ENCODE measurements at regions not wholly inside any gene's neighbourhood (a gene's known extent, or its start where the extent isn't known, plus 50 kb on each side); places are given as distances from the start of the nearest gene placed in this dataset.

- H3K4me1 ChIP-seq: no peaks in the 10 kb centered on the region
- H3K4me3 ChIP-seq: no peak overlapping the region
- TF ChIP-seq POLR2AphosphoS5 (IDR thresholded peaks at IDR 0.05): no peak
- TF ChIP-seq POLR2A (IDR thresholded peaks at IDR 0.05): no peak
- no peak for TF ChIP-seq CTCF (IDR thresholded peaks at IDR 0.05 in 8 of 11, conservative IDR thresholded peaks at IDR 0.05 in 3 of 11)
- no peak for DNase-seq
- H3K9me3 ChIP-seq: peaks cover 0 to 25% (median 10%) of the 10 kb centered on the region in 8 donors
- H3K36me3 ChIP-seq: no peaks in the 10 kb centered on the region
- no peak overlapping the region for H3K27ac ChIP-seq
- WGBS, 5 donors: 85 to 97% (median 94%) methylated on average over 4 of the region's 4 CpGs
- H3K27me3 ChIP-seq (replicated peaks in 1 of 7): no peaks in the 10 kb centered on the region
- intact Hi-C loops (cut with DNase I; ENCODE audit: low total_unique reads): no loop called here
Measured at GRCh38 chr16:60304066-60304465, 1570.0 kb upstream of the GOT2 start.

- Histone ChIP-seq H3K36me3 (no peaks in the 10 kb centered on the region), H3K4me1 (no peaks in the 10 kb centered on the region), H3K9me3 (peaks cover 0 to 20% (median 0%) of the 10 kb centered on the region in 8 donors), H3K27ac (no peak overlapping the region), H3K27me3 (replicated peaks in 1 of 7) (no peaks in the 10 kb centered on the region), H3K4me3 (no peak overlapping the region)
- TF ChIP-seq POLR2AphosphoS5 (IDR thresholded peaks at IDR 0.05) (no peak), POLR2A (IDR thresholded peaks at IDR 0.05) (no peak), CTCF (IDR thresholded peaks at IDR 0.05 in 8 of 11, conservative IDR thresholded peaks at IDR 0.05 in 3 of 11) (no peak)
- no peak for DNase-seq
- intact Hi-C loops (cut with DNase I; ENCODE audit: low total_unique reads): no loop called here
- 74 to 86% (median 77%) methylated on average over 2 of the region's 2 CpGs for WGBS, 5 donors
Measured at GRCh38 chr16:60302676-60303075, 1568.6 kb upstream of the GOT2 start.

- intact Hi-C loops (cut with DNase I; ENCODE audit: low total_unique reads): no loop called here
- WGBS, 5 donors: 82 to 86% (median 83%) methylated on average over 2 of the region's 2 CpGs
- no peak for DNase-seq
- Histone ChIP-seq H3K4me3 (no peak overlapping the region), H3K27me3 (replicated peaks in 1 of 7) (no peaks in the 10 kb centered on the region), H3K36me3 (no peaks in the 10 kb centered on the region), H3K4me1 (no peaks in the 10 kb centered on the region), H3K27ac (no peak overlapping the region), H3K9me3 (peaks cover 0 to 20% (median 0%) of the 10 kb centered on the region in 8 donors)
- TF ChIP-seq POLR2AphosphoS5 (IDR thresholded peaks at IDR 0.05) (no peak), POLR2A (IDR thresholded peaks at IDR 0.05) (no peak), CTCF (IDR thresholded peaks at IDR 0.05 in 8 of 11, conservative IDR thresholded peaks at IDR 0.05 in 3 of 11) (no peak)
Measured at GRCh38 chr16:60302261-60302660, 1568.1 kb upstream of the GOT2 start.

GRCh38 chr16:60299241-60299776 lies 1565.2 kb upstream of the GOT2 start:
- intact Hi-C loops (cut with DNase I; ENCODE audit: low total_unique reads): no loop called here
- no peak for DNase-seq
- no peaks in the 10 kb centered on the region for H3K27me3 ChIP-seq (replicated peaks in 1 of 7)
- peaks cover 0 to 14% (median 0%) of the 10 kb centered on the region in 8 donors for H3K9me3 ChIP-seq
- no peaks in the 10 kb centered on the region for H3K4me1 ChIP-seq
- TF ChIP-seq POLR2AphosphoS5 (IDR thresholded peaks at IDR 0.05): no peak
- no peak for TF ChIP-seq CTCF (IDR thresholded peaks at IDR 0.05 in 8 of 11, conservative IDR thresholded peaks at IDR 0.05 in 3 of 11)
- no peak for TF ChIP-seq POLR2A (IDR thresholded peaks at IDR 0.05)
- no peaks in the 10 kb centered on the region for H3K36me3 ChIP-seq
- no peak overlapping the region for H3K27ac ChIP-seq
- 74 to 92% (median 81%) methylated on average over 3 of the region's 3 CpGs for WGBS, 5 donors
- H3K4me3 ChIP-seq: no peak overlapping the region
